GM21381 (cell line): ENCODE measurements at regions not wholly inside any gene's neighbourhood (a gene's known extent, or its start where the extent isn't known, plus 50 kb on each side); places are given as distances from the start of the nearest gene placed in this dataset.

Experiments used
- ATAC-seq: cut with Tn5 transposase; IDR thresholded peaks from one replicate; pipeline ENCODE4 v1.9.1; 2021; ENCODE audit warnings: mild to moderate bottlenecking, moderate library complexity; ENCODE audit not compliant: unreplicated experiment

GRCh38 chr1:218670875-218671274 lies 325.7 kb downstream of the TGFB2 start:
- ATAC-seq: no peak

- no peak for ATAC-seq
These were observed 326.4 kb downstream of the TGFB2 start for GRCh38 chr1:218671573-218671972.

- ATAC-seq: no peak
These were observed 328.0 kb downstream of the TGFB2 start for GRCh38 chr1:218673170-218673569.

- no peak for ATAC-seq
These were observed 329.2 kb downstream of the TGFB2 start for GRCh38 chr1:218674280-218674773.

- no peak for ATAC-seq
These were observed 331.9 kb downstream of the TGFB2 start for GRCh38 chr1:218677026-218677425.

- ATAC-seq: no peak
These were observed 334.3 kb downstream of the TGFB2 start for GRCh38 chr1:218679391-218679790.

GRCh38 chr1:218679988-218680748 lies 335.0 kb downstream of the TGFB2 start:
- no peak for ATAC-seq

GRCh38 chr1:218683242-218683641 lies 338.1 kb downstream of the TGFB2 start:
- no peak for ATAC-seq

GRCh38 chr1:218686258-218686657 lies 341.1 kb downstream of the TGFB2 start:
- ATAC-seq: no peak

GRCh38 chr1:218686761-218687160 lies 341.6 kb downstream of the TGFB2 start:
- ATAC-seq: no peak

GRCh38 chr1:218692808-218693207 lies 347.7 kb downstream of the TGFB2 start:
- no peak for ATAC-seq

GRCh38 chr1:218693599-218693998 lies 348.5 kb downstream of the TGFB2 start:
- no peak for ATAC-seq

GRCh38 chr1:218694085-218694484 lies 348.9 kb downstream of the TGFB2 start:
- no peak for ATAC-seq

GRCh38 chr1:218694636-218695035 lies 349.5 kb downstream of the TGFB2 start:
- ATAC-seq: no peak

GRCh38 chr1:218695525-218695924 lies 350.4 kb downstream of the TGFB2 start:
- ATAC-seq: no peak

GRCh38 chr1:218698141-218698540 lies 353.0 kb downstream of the TGFB2 start:
- no peak for ATAC-seq

GRCh38 chr1:218699421-218699820 lies 354.3 kb downstream of the TGFB2 start:
- ATAC-seq: no peak

- no peak for ATAC-seq
These were observed 354.7 kb downstream of the TGFB2 start for GRCh38 chr1:218699865-218700264.

- no peak for ATAC-seq
These were observed 355.5 kb downstream of the TGFB2 start for GRCh38 chr1:218700666-218701065.

- ATAC-seq: no peak
These were observed 356.0 kb downstream of the TGFB2 start for GRCh38 chr1:218701131-218701530.

- ATAC-seq: no peak
These were observed 357.6 kb downstream of the TGFB2 start for GRCh38 chr1:218702775-218703174.

GRCh38 chr1:218703836-218704235 lies 358.7 kb downstream of the TGFB2 start:
- ATAC-seq: no peak

- ATAC-seq: no peak
These were observed 360.3 kb downstream of the TGFB2 start for GRCh38 chr1:218705391-218705790.
